ENCODE measurements at regions not wholly inside any gene's neighbourhood (a gene's known extent, or its start where the extent isn't known, plus 50 kb on each side); places are given as distances from the start of the nearest gene placed in this dataset.
A peak's percentile ranks its signal among the peaks of the same experiment; 100 is the strongest.

- 100% methylated on average over 1 of the region's 2 CpGs for WGBS (ENCODE audit: insufficient coverage)
Measured at GRCh38 chr9:108139900-108140299, 650.3 kb upstream of the KLF4 start.

GRCh38 chr9:108138516-108138915, 648.9 kb upstream of the KLF4 start:
- no peaks in the 10 kb centered on the region for H3K9me3 ChIP-seq (ENCODE audit: control insufficient read depth, insufficient read depth, low read length)
- no peaks in the 10 kb centered on the region for H3K36me3 ChIP-seq (ENCODE audit: control insufficient read depth, insufficient read depth, low read length)
- peak in 1 of 6 donors; percentile 37 for DNase-seq (ENCODE audit: low read depth in 4 of 6, low spot score in 6 of 6)
- H3K4me1 ChIP-seq (ENCODE audit: control insufficient read depth, insufficient read depth, low read length): peaks cover 12% of the 10 kb centered on the region
- no peaks in the 10 kb centered on the region for H3K27me3 ChIP-seq (ENCODE audit: control insufficient read depth, insufficient read depth, low read length)
- 39% methylated on average over 2 of the region's 2 CpGs for WGBS (ENCODE audit: insufficient coverage)
- H3K27ac ChIP-seq (ENCODE audit: low read depth, low read length): no peak overlapping the region
- no peak overlapping the region for H3K4me3 ChIP-seq (ENCODE audit: low read depth, low read length)

More at GRCh38 chr9:108139900-108140299, 650.3 kb upstream of the KLF4 start:
- no peak for DNase-seq (ENCODE audit: low read depth in 4 of 6, low spot score in 6 of 6)
- Histone ChIP-seq H3K9me3 (ENCODE audit: control insufficient read depth, insufficient read depth, low read length) (no peaks in the 10 kb centered on the region), H3K4me1 (ENCODE audit: control insufficient read depth, insufficient read depth, low read length) (peaks cover 12% of the 10 kb centered on the region), H3K27ac (ENCODE audit: low read depth, low read length) (no peak overlapping the region), H3K36me3 (ENCODE audit: control insufficient read depth, insufficient read depth, low read length) (no peaks in the 10 kb centered on the region), H3K27me3 (ENCODE audit: control insufficient read depth, insufficient read depth, low read length) (no peaks in the 10 kb centered on the region), H3K4me3 (ENCODE audit: low read depth, low read length) (no peak overlapping the region)

GRCh38 chr9:108136656-108137055, 647.1 kb upstream of the KLF4 start:
- no peaks in the 10 kb centered on the region for H3K27me3 ChIP-seq (ENCODE audit: control insufficient read depth, insufficient read depth, low read length)
- H3K4me1 ChIP-seq (ENCODE audit: control insufficient read depth, insufficient read depth, low read length): no peaks in the 10 kb centered on the region
- no peaks in the 10 kb centered on the region for H3K36me3 ChIP-seq (ENCODE audit: control insufficient read depth, insufficient read depth, low read length)
- no CpG with 5 or more reads among the region's 1 CpG for WGBS (ENCODE audit: insufficient coverage)
- H3K27ac ChIP-seq (ENCODE audit: low read depth, low read length): no peak overlapping the region
- DNase-seq (ENCODE audit: low read depth in 4 of 6, low spot score in 6 of 6): peak in 1 of 6 donors; percentile 43
- H3K4me3 ChIP-seq (ENCODE audit: low read depth, low read length): no peak overlapping the region
- no peaks in the 10 kb centered on the region for H3K9me3 ChIP-seq (ENCODE audit: control insufficient read depth, insufficient read depth, low read length)

- no peak for DNase-seq (ENCODE audit: low read depth in 4 of 6, low spot score in 6 of 6)
- Histone ChIP-seq H3K36me3 (ENCODE audit: control insufficient read depth, insufficient read depth, low read length) (no peaks in the 10 kb centered on the region), H3K4me3 (ENCODE audit: low read depth, low read length) (no peak overlapping the region), H3K4me1 (ENCODE audit: control insufficient read depth, insufficient read depth, low read length) (no peaks in the 10 kb centered on the region), H3K27me3 (ENCODE audit: control insufficient read depth, insufficient read depth, low read length) (no peaks in the 10 kb centered on the region), H3K9me3 (ENCODE audit: control insufficient read depth, insufficient read depth, low read length) (no peaks in the 10 kb centered on the region), H3K27ac (ENCODE audit: low read depth, low read length) (no peak overlapping the region)
- WGBS (ENCODE audit: insufficient coverage): no CpG with 5 or more reads among the region's 4 CpGs
Measured at GRCh38 chr9:108134486-108135128, 645.0 kb upstream of the KLF4 start.

- H3K36me3 ChIP-seq (ENCODE audit: control insufficient read depth, insufficient read depth, low read length): no peaks in the 10 kb centered on the region
- H3K9me3 ChIP-seq (ENCODE audit: control insufficient read depth, insufficient read depth, low read length): no peaks in the 10 kb centered on the region
- no peak for DNase-seq (ENCODE audit: low read depth in 4 of 6, low spot score in 6 of 6)
- no peak overlapping the region for H3K4me3 ChIP-seq (ENCODE audit: low read depth, low read length)
- H3K27me3 ChIP-seq (ENCODE audit: control insufficient read depth, insufficient read depth, low read length): no peaks in the 10 kb centered on the region
- H3K27ac ChIP-seq (ENCODE audit: low read depth, low read length): no peak overlapping the region
- WGBS (ENCODE audit: insufficient coverage): no CpG with 5 or more reads among the region's 3 CpGs
- no peaks in the 10 kb centered on the region for H3K4me1 ChIP-seq (ENCODE audit: control insufficient read depth, insufficient read depth, low read length)
Measured at GRCh38 chr9:108133680-108134079, 644.1 kb upstream of the KLF4 start.

- Histone ChIP-seq H3K27me3 (ENCODE audit: control insufficient read depth, insufficient read depth, low read length) (no peaks in the 10 kb centered on the region), H3K36me3 (ENCODE audit: control insufficient read depth, insufficient read depth, low read length) (no peaks in the 10 kb centered on the region), H3K27ac (ENCODE audit: low read depth, low read length) (no peak overlapping the region), H3K9me3 (ENCODE audit: control insufficient read depth, insufficient read depth, low read length) (no peaks in the 10 kb centered on the region), H3K4me1 (ENCODE audit: control insufficient read depth, insufficient read depth, low read length) (no peaks in the 10 kb centered on the region), H3K4me3 (ENCODE audit: low read depth, low read length) (no peak overlapping the region)
- no peak for DNase-seq (ENCODE audit: low read depth in 4 of 6, low spot score in 6 of 6)
Measured at GRCh38 chr9:108133101-108133500, 643.5 kb upstream of the KLF4 start.

- Histone ChIP-seq H3K27ac (ENCODE audit: low read depth, low read length) (no peak overlapping the region), H3K27me3 (ENCODE audit: control insufficient read depth, insufficient read depth, low read length) (no peaks in the 10 kb centered on the region), H3K4me1 (ENCODE audit: control insufficient read depth, insufficient read depth, low read length) (no peaks in the 10 kb centered on the region), H3K4me3 (ENCODE audit: low read depth, low read length) (no peak overlapping the region), H3K36me3 (ENCODE audit: control insufficient read depth, insufficient read depth, low read length) (no peaks in the 10 kb centered on the region), H3K9me3 (ENCODE audit: control insufficient read depth, insufficient read depth, low read length) (no peaks in the 10 kb centered on the region)
- no peak for DNase-seq (ENCODE audit: low read depth in 4 of 6, low spot score in 6 of 6)
- no CpG with 5 or more reads among the region's 2 CpGs for WGBS (ENCODE audit: insufficient coverage)
Measured at GRCh38 chr9:108130905-108131304, 641.3 kb upstream of the KLF4 start.

- Histone ChIP-seq H3K27ac (ENCODE audit: low read depth, low read length) (no peak overlapping the region), H3K4me1 (ENCODE audit: control insufficient read depth, insufficient read depth, low read length) (no peaks in the 10 kb centered on the region), H3K9me3 (ENCODE audit: control insufficient read depth, insufficient read depth, low read length) (no peaks in the 10 kb centered on the region), H3K27me3 (ENCODE audit: control insufficient read depth, insufficient read depth, low read length) (no peaks in the 10 kb centered on the region), H3K36me3 (ENCODE audit: control insufficient read depth, insufficient read depth, low read length) (no peaks in the 10 kb centered on the region), H3K4me3 (ENCODE audit: low read depth, low read length) (no peak overlapping the region)
- no peak for DNase-seq (ENCODE audit: low read depth in 4 of 6, low spot score in 6 of 6)
- no CpG with 5 or more reads among the region's 4 CpGs for WGBS (ENCODE audit: insufficient coverage)
Measured at GRCh38 chr9:108125625-108126024, 636.1 kb upstream of the KLF4 start.

- Histone ChIP-seq H3K36me3 (ENCODE audit: control insufficient read depth, insufficient read depth, low read length) (no peaks in the 10 kb centered on the region), H3K4me1 (ENCODE audit: control insufficient read depth, insufficient read depth, low read length) (no peaks in the 10 kb centered on the region), H3K27me3 (ENCODE audit: control insufficient read depth, insufficient read depth, low read length) (no peaks in the 10 kb centered on the region), H3K9me3 (ENCODE audit: control insufficient read depth, insufficient read depth, low read length) (no peaks in the 10 kb centered on the region), H3K27ac (ENCODE audit: low read depth, low read length) (no peak overlapping the region), H3K4me3 (ENCODE audit: low read depth, low read length) (no peak overlapping the region)
- DNase-seq (ENCODE audit: low read depth in 4 of 6, low spot score in 6 of 6): no peak
- WGBS (ENCODE audit: insufficient coverage): 90% methylated on average over 11 of the region's 11 CpGs
Measured at GRCh38 chr9:108119530-108120113, 630.1 kb upstream of the KLF4 start.

GRCh38 chr9:108117795-108118194, 628.2 kb upstream of the KLF4 start:
- Histone ChIP-seq H3K27me3 (ENCODE audit: control insufficient read depth, insufficient read depth, low read length) (no peaks in the 10 kb centered on the region), H3K4me1 (ENCODE audit: control insufficient read depth, insufficient read depth, low read length) (no peaks in the 10 kb centered on the region), H3K9me3 (ENCODE audit: control insufficient read depth, insufficient read depth, low read length) (no peaks in the 10 kb centered on the region), H3K4me3 (ENCODE audit: low read depth, low read length) (no peak overlapping the region), H3K36me3 (ENCODE audit: control insufficient read depth, insufficient read depth, low read length) (no peaks in the 10 kb centered on the region), H3K27ac (ENCODE audit: low read depth, low read length) (no peak overlapping the region)
- 20% methylated on average over 3 of the region's 3 CpGs for WGBS (ENCODE audit: insufficient coverage)
- DNase-seq (ENCODE audit: low read depth in 4 of 6, low spot score in 6 of 6): peak in 4 of 6 donors; percentile 10 to 93 (median 62)
